ENCODE measurements at regions not wholly inside any gene's neighbourhood (a gene's known extent, or its start where the extent isn't known, plus 50 kb on each side); places are given as distances from the start of the nearest gene placed in this dataset.
"Not testable (repeated sequence)": the region's sequence is repeated elsewhere in the genome, so short reads cannot be mapped to it uniquely, and the experiment has no call there.

- no peaks in the 10 kb centered on the region for H3F3A ChIP-seq (ENCODE audit: insufficient read depth, low read depth)
- H3K79me2 ChIP-seq (ENCODE audit: low read depth) = no peaks in the 10 kb centered on the region
- no peak overlapping the region for H3K4me3 ChIP-seq
- no TSS peak for BruUV-seq (replicated peaks)
- H3K36me3 ChIP-seq (ENCODE audit: low read depth) = no peaks in the 10 kb centered on the region
- H3K4me2 ChIP-seq = no peak overlapping the region
- no peak for DNase-seq
- ChIA-PET POLR2A (ENCODE audit: unreplicated experiment) (no interaction called here), CTCF (no interaction called here)
- no peaks in the 10 kb centered on the region for H3K9me2 ChIP-seq (ENCODE audit: insufficient read depth)
- no peaks in the 10 kb centered on the region for H3K9me3 ChIP-seq (ENCODE audit: insufficient read depth, low read depth)
- TF ChIP-seq, protein P1, sequence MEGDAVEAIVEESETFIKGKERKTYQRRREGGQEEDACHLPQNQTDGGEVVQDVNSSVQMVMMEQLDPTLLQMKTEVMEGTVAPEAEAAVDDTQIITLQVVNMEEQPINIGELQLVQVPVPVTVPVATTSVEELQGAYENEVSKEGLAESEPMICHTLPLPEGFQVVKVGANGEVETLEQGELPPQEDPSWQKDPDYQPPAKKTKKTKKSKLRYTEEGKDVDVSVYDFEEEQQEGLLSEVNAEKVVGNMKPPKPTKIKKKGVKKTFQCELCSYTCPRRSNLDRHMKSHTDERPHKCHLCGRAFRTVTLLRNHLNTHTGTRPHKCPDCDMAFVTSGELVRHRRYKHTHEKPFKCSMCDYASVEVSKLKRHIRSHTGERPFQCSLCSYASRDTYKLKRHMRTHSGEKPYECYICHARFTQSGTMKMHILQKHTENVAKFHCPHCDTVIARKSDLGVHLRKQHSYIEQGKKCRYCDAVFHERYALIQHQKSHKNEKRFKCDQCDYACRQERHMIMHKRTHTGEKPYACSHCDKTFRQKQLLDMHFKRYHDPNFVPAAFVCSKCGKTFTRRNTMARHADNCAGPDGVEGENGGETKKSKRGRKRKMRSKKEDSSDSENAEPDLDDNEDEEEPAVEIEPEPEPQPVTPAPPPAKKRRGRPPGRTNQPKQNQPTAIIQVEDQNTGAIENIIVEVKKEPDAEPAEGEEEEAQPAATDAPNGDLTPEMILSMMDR (conservative IDR thresholded peaks at IDR 0.05) = no peak
- TF ChIP-seq EZH2 (IDR thresholded peaks at IDR 0.05; ENCODE audit: low read depth) = no peak
- no peaks in the 10 kb centered on the region for H3K27me3 ChIP-seq (ENCODE audit: insufficient read depth, low read depth)
- intact Hi-C loops (cut with micrococcal nuclease; ENCODE audit: unreplicated experiment) = no loop called here
- no peak overlapping the region for H2AFZ ChIP-seq
- H3K27ac ChIP-seq = no peak overlapping the region
- H3K4me1 ChIP-seq (replicated peaks; ENCODE audit: insufficient read depth) = no peaks in the 10 kb centered on the region
- no peaks in the 10 kb centered on the region for H4K20me1 ChIP-seq (ENCODE audit: insufficient read depth)
These were observed 467.4 kb downstream of the GRIA2 start for GRCh38 chr4:157687971-157688370.

DNA sequence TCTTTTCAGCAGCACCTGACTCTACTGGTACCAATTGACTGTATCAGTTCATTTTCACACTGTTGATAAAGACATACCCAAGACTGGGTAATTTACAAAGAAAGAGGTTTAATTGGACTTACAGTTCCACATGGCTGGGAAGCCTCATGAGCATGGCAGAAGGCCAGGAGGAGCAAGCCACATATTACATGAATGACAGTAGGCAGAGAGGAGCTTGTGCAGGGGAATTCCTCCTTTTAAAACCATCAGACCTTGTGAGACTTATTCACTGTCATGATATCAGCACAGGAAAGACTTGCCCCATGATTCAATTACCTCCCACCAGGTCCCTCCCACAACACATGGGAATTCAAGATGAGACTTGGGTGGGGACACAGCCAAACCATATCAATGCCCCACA is 458.8 kb downstream of the GRIA2 start:
- H2AFZ ChIP-seq; H3K36me3 ChIP-seq (ENCODE audit: low read depth); POLR2A ChIA-PET (ENCODE audit: unreplicated experiment); H3F3A ChIP-seq (ENCODE audit: insufficient read depth, low read depth); H3K9me2 ChIP-seq (ENCODE audit: insufficient read depth); BruUV-seq (replicated peaks); DNase-seq; H3K9me3 ChIP-seq (ENCODE audit: insufficient read depth, low read depth); H4K20me1 ChIP-seq (ENCODE audit: insufficient read depth); H3K4me1 ChIP-seq (replicated peaks; ENCODE audit: insufficient read depth); H3K27ac ChIP-seq; H3K79me2 ChIP-seq (ENCODE audit: low read depth); H3K4me3 ChIP-seq; H3K4me2 ChIP-seq; intact Hi-C loops (cut with micrococcal nuclease; ENCODE audit: unreplicated experiment); H3K27me3 ChIP-seq (ENCODE audit: insufficient read depth, low read depth); CTCF ChIA-PET: not testable (repeated sequence)

GRCh38 chr4:157678478-157678877 is 457.9 kb downstream of the GRIA2 start:
- BruUV-seq (replicated peaks) = no TSS peak
- no peaks in the 10 kb centered on the region for H3K27me3 ChIP-seq (ENCODE audit: insufficient read depth, low read depth)
- H3K4me1 ChIP-seq (replicated peaks; ENCODE audit: insufficient read depth) = no peaks in the 10 kb centered on the region
- intact Hi-C loops (cut with micrococcal nuclease; ENCODE audit: unreplicated experiment) = no loop called here
- H3K36me3 ChIP-seq (ENCODE audit: low read depth) = no peaks in the 10 kb centered on the region
- H3K9me3 ChIP-seq (ENCODE audit: insufficient read depth, low read depth) = no peaks in the 10 kb centered on the region
- POLR2A ChIA-PET (ENCODE audit: unreplicated experiment) = no interaction called here
- no peak overlapping the region for H3K4me2 ChIP-seq
- no peaks in the 10 kb centered on the region for H3F3A ChIP-seq (ENCODE audit: insufficient read depth, low read depth)
- H3K4me3 ChIP-seq = no peak overlapping the region
- no peak for TF ChIP-seq EZH2 (IDR thresholded peaks at IDR 0.05; ENCODE audit: low read depth)
- TF ChIP-seq, protein P1 (conservative IDR thresholded peaks at IDR 0.05) = no peak
- CTCF ChIA-PET = no interaction called here
- no peaks in the 10 kb centered on the region for H3K9me2 ChIP-seq (ENCODE audit: insufficient read depth)
- H2AFZ ChIP-seq = no peak overlapping the region
- no peaks in the 10 kb centered on the region for H3K79me2 ChIP-seq (ENCODE audit: low read depth)
- no peak for DNase-seq
- no peak overlapping the region for H3K27ac ChIP-seq
- H4K20me1 ChIP-seq (ENCODE audit: insufficient read depth) = no peaks in the 10 kb centered on the region

DNA sequence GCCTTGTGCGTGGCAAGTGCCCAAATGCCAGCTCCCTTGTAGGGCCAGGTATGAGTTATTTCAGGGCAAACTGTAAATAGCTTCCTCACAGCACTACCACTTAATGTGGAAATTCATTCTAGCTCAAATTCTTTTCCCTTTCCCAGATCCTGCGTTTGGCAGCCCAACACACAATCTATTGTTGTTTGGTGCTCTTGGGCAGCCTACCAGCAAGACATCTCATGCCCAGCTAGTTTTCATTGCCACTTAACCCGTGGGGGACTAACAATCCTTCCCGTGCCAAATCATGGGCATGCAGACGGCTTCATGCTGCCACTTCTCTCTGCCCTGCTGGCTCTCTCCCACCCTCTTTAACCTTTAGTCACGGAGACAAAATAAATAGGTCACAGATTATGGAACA is 454.2 kb downstream of the GRIA2 start:
- Histone ChIP-seq H3K9me3 (ENCODE audit: insufficient read depth, low read depth) (no peaks in the 10 kb centered on the region), H3K9me2 (ENCODE audit: insufficient read depth) (no peaks in the 10 kb centered on the region), H3K27me3 (ENCODE audit: insufficient read depth, low read depth) (no peaks in the 10 kb centered on the region), H3F3A (ENCODE audit: insufficient read depth, low read depth) (no peaks in the 10 kb centered on the region), H4K20me1 (ENCODE audit: insufficient read depth) (no peaks in the 10 kb centered on the region), H3K36me3 (ENCODE audit: low read depth) (no peaks in the 10 kb centered on the region), H3K79me2 (ENCODE audit: low read depth) (no peaks in the 10 kb centered on the region), H2AFZ (no peak overlapping the region), H3K27ac (no peak overlapping the region), H3K4me2 (no peak overlapping the region), H3K4me1 (replicated peaks; ENCODE audit: insufficient read depth) (no peaks in the 10 kb centered on the region), H3K4me3 (no peak overlapping the region)
- BruUV-seq (replicated peaks) = no TSS peak
- intact Hi-C loops (cut with micrococcal nuclease; ENCODE audit: unreplicated experiment) = no loop called here
- ChIA-PET CTCF (no interaction called here), POLR2A (ENCODE audit: unreplicated experiment) (no interaction called here)
- no peak for DNase-seq
- TF ChIP-seq, protein P1 (conservative IDR thresholded peaks at IDR 0.05) = no peak
- TF ChIP-seq EZH2 (IDR thresholded peaks at IDR 0.05; ENCODE audit: low read depth) = no peak

Data from PC-9 (cell line).